Endothelial cell of umbilical vein (primary cell): ENCODE measurements at regions not wholly inside any gene's neighbourhood (a gene's known extent, or its start where the extent isn't known, plus 50 kb on each side); places are given as distances from the start of the nearest gene placed in this dataset.

Experiments used
- CTCF ChIP-seq, 2 donors: IDR thresholded peaks; 1 replicate in 1 of 2; 2 replicates in 1 of 2; pipeline ENCODE4 v1.5.1; 2011; ENCODE audit warnings: low read length in 2 of 2, mild to moderate bottlenecking in 2 of 2, moderate library complexity in 2 of 2, control low read depth in 1 of 2, inconsistent platforms in 1 of 2, low read depth in 1 of 2; ENCODE audit not compliant: insufficient read depth in 1 of 2; ENCODE audit errors: extremely low read depth in 1 of 2
- POLR2A ChIP-seq: IDR thresholded peaks from 2 replicates; pipeline ENCODE4 v1.6.1; 2012; ENCODE audit warnings: low read depth, mild to moderate bottlenecking, control low read depth, low read length
- POLR2AphosphoS5 ChIP-seq: IDR thresholded peaks from 2 replicates; pipeline ENCODE4 v1.6.1; 2012; ENCODE audit warnings: low read depth, mild to moderate bottlenecking, control low read depth, low read length, moderate library complexity; ENCODE audit not compliant: insufficient read depth

- TF ChIP-seq CTCF (IDR thresholded peaks at IDR 0.05; ENCODE audit: extremely low read depth in 1 of 2, insufficient read depth in 1 of 2, low read depth in 1 of 2, low read length in 2 of 2): no peak
- TF ChIP-seq POLR2AphosphoS5: no peak
- TF ChIP-seq POLR2A: no peak
These were observed 341.9 kb downstream of the KCNRG start for GRCh38 chr13:50357136-50357535.
